ENCODE measurements at regions not wholly inside any gene's neighbourhood (a gene's known extent, or its start where the extent isn't known, plus 50 kb on each side); places are given as distances from the start of the nearest gene placed in this dataset.
"Not testable (repeated sequence)": the region's sequence is repeated elsewhere in the genome, so short reads cannot be mapped to it uniquely, and the experiment has no call there.

DNA sequence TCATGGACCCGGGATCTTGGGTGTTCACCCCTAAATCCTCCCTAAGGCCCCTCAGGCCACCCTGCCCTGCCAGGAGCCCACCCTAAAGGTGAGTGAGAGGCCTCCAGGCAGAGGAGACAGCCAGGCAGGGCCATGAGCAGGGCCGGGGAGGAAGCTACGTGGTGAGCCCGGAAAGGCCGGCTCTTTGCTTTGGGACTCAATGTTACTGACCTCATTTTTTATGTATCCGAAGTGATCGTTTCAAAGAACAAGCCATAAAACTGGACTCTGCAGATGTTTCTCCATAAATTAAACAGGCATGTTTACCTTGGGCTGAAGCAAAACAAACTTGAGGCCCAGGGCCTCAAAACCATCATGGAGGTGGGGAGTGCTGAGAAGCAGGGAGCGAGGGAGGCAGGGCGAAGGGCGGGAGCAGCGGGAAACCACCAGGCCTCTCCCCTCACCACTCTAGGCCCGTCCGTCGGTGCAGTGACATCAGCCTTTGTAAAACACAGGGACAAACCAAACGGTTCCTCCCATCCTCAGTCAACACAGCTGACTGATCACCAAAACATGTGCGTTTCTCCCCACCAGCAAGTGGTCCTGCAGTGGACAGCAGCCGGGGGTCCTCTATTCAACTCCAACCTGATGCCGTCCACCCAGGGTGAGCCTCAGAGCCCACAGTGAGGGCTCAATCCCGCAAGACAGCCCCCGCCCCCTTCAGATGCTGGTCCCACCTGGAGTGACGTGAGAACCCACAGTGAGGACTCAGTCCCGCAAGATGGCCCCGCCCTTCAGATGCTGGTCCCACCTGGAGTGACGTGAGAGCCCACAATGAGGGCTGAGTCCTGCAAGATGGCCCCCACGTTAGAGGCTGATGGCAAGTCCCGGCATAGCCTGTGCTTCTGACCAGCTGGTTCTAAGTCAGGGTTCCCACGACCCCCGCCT lies 102.9 kb upstream of the LRPAP1 start:
- no peaks in the 10 kb centered on the region for H3K36me3 Mint-ChIP-seq (ENCODE audit: low read depth)
- H3K4me1 Mint-ChIP-seq (ENCODE audit: low read depth): no peaks in the 10 kb centered on the region
- DNase-seq: no peak
- peaks cover 9% of the 10 kb centered on the region for H3K27me3 Mint-ChIP-seq
- H3K27ac Mint-ChIP-seq: no peak overlapping the region
- H3K4me3 Mint-ChIP-seq: no peak overlapping the region
- H3K9me3 Mint-ChIP-seq: no peaks in the 10 kb centered on the region

DNA sequence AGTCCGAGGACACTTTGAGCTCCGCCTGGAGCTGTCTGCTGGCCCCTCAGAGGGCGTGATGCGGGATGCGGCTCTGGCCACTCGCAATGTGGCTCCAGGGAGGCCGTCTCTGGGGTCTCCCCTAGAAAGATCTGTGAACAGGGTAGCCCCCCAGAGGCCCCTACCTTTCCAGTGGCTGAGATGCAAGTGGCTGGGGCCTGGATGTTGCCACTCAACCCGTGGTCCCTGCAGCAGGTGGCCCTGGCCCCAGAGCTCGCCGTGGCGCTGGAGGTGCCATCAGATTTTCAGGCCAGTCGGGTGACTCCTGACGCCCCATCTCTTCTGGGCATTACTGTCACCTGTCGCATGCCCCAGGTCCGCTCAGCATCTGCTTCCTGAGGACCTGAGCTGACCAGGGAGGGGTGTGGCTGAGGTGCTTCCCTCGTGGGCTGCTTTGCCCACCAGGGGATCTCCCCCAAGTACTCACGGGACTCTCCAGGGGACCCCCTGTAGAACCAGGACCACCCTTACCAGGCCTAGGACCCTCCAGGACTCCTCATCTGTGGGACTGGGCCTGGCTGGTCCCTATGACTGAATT lies 102.1 kb upstream of the LRPAP1 start:
- Mint-ChIP-seq H3K36me3 (ENCODE audit: low read depth) (no peaks in the 10 kb centered on the region), H3K9me3 (no peaks in the 10 kb centered on the region)

DNA sequence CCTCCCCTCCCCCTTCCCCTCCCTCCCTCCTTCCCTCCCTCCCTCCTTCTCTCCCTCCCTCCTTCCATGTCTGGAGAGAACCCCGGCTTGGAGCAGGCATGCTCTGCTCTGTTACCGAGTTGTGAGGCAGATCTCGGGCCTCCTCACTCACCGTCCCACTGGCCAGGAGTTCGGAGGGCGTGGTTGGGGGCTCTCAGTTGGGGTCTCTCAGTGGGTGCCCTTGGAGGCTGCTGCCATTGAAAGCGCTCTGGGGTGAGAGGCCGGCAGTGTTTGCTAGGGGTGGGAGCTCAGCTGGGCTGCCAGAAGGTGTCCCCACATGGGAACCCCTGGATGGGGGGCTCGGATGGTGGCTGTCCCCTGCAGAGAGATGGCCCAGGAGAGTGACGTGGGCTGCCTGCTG lies 101.1 kb upstream of the LRPAP1 start:
- not testable (repeated sequence) for H3K27ac Mint-ChIP-seq; H3K9me3 Mint-ChIP-seq; H3K36me3 Mint-ChIP-seq (ENCODE audit: low read depth); H3K4me1 Mint-ChIP-seq (ENCODE audit: low read depth); DNase-seq; H3K4me3 Mint-ChIP-seq
- peaks cover 20% of the 10 kb centered on the region for H3K27me3 Mint-ChIP-seq

More for the DNA sequence above, 102.1 kb upstream of the LRPAP1 start:
- Mint-ChIP-seq H3K27ac (no peak overlapping the region), H3K4me3 (no peak overlapping the region), H3K27me3 (peaks cover 14% of the 10 kb centered on the region), H3K4me1 (ENCODE audit: low read depth) (no peaks in the 10 kb centered on the region)
- no peak for DNase-seq

DNA sequence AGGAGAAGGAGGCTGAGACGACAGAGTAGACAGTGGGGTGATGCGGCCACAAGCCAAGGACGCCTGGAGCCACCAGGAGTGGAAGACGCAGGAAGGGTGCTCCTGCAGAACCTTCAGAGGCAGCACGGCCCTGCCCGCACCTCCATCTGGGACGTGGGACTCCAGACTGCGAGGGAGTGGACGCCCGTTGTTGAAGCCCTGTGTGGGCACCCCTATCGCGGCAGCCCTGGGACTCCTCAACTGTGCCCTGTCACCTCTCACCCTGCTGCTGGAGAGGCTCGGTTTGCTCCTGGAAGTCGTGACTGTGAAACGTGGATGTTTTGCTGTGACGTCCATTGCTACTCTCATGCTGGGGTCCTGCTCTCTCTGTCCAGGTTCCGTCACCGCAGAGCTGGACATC lies 100.6 kb upstream of the LRPAP1 start:
- not testable (repeated sequence) for H3K27ac Mint-ChIP-seq; H3K4me1 Mint-ChIP-seq (ENCODE audit: low read depth); DNase-seq; H3K4me3 Mint-ChIP-seq; H3K9me3 Mint-ChIP-seq; H3K36me3 Mint-ChIP-seq (ENCODE audit: low read depth)
- peaks cover 20% of the 10 kb centered on the region for H3K27me3 Mint-ChIP-seq

DNA sequence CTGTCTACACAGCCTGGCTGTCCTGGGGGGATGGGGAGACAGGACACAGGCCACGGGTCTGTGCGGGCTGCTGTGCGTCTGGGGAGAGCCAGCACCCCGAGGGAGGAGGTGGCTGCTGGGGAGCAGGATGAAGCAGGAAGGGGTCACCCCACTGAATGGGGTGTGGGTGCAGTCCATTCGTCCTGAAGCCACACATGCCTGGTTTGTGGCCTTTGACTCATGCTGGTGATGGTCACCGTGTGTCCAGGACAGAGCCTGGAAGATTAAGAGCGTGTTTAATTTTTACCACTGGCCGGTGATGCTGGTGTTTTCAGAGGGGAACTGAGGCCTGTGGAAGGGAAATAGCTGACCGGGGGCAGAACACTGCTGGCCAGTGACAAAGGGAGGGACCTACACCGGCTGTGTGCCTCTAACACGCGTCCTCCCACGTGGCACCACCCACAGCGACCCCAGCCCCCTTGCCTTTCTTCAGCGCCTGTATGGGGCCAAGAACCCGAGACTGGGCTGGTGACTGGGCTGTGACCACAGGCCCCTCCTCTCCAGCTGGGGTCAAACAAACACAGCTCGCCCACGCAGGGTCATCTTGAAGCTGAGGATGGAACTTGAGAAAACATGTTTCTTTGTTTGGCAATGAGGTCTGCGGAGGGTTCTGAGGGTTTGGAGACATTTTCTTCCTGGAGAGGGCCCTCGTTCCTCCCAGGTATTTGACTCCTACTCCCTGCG lies 99.5 kb upstream of the LRPAP1 start:
- H3K36me3 Mint-ChIP-seq (ENCODE audit: low read depth); H3K27ac Mint-ChIP-seq; H3K4me3 Mint-ChIP-seq; H3K4me1 Mint-ChIP-seq (ENCODE audit: low read depth); H3K9me3 Mint-ChIP-seq; DNase-seq: not testable (repeated sequence)
- peaks cover 18% of the 10 kb centered on the region for H3K27me3 Mint-ChIP-seq

DNA sequence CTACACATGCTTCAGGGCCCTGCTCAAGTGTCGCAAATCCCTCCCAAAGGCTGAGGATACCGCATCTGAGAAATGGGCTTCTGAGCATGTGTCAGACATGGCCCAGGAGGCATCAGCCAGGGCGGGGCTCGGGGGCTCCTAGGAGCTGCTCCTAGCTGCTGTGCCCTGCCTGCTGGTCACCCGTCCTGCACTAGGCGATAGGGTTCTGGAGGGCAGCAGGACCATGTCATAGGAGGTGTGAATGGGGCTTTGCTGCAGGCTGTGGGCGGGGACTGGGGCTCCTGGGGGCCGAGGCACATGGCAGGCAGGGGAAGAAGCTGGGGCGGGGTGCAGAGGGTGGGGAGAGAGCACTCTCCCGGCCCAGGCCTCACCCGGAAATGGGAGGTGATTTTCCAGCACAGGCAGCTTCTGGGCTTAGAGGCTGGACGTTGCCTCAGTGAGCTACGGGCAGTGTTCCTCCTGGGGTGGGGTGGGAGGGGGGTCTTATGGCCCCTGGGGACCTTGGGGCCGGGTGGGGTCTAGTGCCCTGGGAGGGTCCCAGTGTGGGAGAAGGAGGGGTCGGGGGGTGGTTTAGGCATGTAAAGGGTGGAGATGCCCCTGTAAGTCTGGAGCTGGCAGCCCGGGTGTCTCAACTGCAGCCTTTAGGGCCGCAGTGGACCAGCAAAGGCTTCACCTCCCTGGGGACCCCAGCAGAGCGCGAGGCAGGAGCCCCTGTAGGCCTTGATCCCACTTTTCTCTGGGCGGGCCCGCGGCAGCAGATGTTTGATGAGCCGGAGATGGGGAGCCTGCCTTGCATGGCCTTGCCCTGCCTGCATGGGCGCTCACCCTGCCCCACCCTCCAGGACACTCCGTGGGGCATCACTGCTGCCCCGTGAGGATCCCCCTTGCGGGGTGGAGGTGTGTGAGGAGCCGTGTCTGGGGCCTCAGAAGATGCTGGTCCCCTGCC lies 98.6 kb upstream of the LRPAP1 start:
- H3K27me3 Mint-ChIP-seq: peaks cover 16% of the 10 kb centered on the region
- no peaks in the 10 kb centered on the region for H3K36me3 Mint-ChIP-seq (ENCODE audit: low read depth)
- H3K9me3 Mint-ChIP-seq: no peaks in the 10 kb centered on the region
- DNase-seq: no peak
- no peak overlapping the region for H3K27ac Mint-ChIP-seq
- no peaks in the 10 kb centered on the region for H3K4me1 Mint-ChIP-seq (ENCODE audit: low read depth)
- no peak overlapping the region for H3K4me3 Mint-ChIP-seq

DNA sequence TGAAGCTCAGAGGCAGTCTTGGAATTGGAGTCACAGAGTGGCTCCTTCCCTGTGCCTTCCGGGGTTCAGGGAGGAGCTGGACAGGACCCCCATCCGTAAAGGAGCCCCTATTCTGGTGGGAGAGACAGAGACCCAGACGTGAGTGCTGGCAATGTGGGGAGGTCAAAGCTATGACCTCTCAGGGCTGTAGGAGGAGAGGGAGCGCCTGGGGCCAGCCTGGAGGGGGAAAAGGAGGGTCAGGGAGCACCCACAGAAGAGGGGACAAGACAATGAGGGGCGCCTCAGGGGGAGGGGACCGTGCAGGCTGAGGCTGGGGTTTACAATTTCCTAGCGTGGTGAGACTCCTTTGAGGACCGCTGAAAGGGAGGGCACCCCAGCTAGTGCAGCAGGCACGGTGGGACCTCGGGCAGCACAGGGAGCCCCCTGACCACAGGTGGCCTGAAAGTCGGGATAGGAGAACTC lies 97.9 kb upstream of the LRPAP1 start:
- Mint-ChIP-seq H3K4me1 (ENCODE audit: low read depth) (no peaks in the 10 kb centered on the region), H3K27me3 (peaks cover 21% of the 10 kb centered on the region), H3K4me3 (no peak overlapping the region), H3K9me3 (no peaks in the 10 kb centered on the region), H3K27ac (no peak overlapping the region), H3K36me3 (ENCODE audit: low read depth) (no peaks in the 10 kb centered on the region)
- no peak for DNase-seq

DNA sequence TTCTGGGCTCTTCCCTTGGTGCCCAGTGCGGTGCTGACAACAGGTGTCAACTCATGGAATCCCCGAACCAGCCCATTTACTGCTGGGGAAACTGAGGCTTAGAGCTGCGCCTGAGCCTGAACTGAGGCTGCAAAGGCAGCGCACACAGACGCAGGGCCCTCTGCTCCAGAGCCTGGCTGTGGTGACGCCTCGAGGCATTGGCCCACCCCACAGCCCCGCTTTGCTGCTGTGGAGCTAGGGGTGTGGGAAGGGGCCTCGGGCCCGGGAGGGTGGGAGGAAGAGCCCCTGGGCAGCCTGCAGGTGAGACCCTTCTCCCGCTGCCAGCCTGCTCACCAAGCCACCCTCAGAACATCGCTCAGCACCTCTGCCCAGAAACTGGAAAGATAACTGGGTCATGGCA lies 97.4 kb upstream of the LRPAP1 start:
- Mint-ChIP-seq H3K9me3 (no peaks in the 10 kb centered on the region), H3K4me1 (ENCODE audit: low read depth) (no peaks in the 10 kb centered on the region), H3K27ac (no peak overlapping the region), H3K4me3 (no peak overlapping the region), H3K36me3 (ENCODE audit: low read depth) (no peaks in the 10 kb centered on the region), H3K27me3 (peaks cover 26% of the 10 kb centered on the region)
- DNase-seq: no peak

DNA sequence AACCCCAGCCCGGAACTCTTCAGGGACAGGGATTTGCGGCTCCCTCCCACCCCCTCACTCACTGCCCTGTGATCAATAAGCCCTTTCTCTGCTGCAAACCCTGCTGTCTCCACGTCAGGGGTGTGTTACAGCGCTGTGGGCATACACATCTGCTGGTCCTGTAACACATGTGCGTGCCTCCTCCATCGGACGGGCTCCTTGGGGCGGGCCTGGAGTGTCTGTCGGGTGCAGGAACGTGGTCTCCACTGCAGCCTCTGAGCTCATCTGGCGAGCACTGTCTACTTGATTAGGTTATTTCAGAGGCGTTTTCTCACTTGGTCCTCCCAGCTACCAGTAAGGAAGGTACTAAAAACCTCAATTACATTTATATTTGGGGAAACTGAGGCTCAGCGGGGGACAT lies 97.0 kb upstream of the LRPAP1 start:
- H3K27ac Mint-ChIP-seq; H3K9me3 Mint-ChIP-seq; H3K4me1 Mint-ChIP-seq (ENCODE audit: low read depth); DNase-seq; H3K4me3 Mint-ChIP-seq; H3K36me3 Mint-ChIP-seq (ENCODE audit: low read depth): not testable (repeated sequence)
- peaks cover 26% of the 10 kb centered on the region for H3K27me3 Mint-ChIP-seq

DNA sequence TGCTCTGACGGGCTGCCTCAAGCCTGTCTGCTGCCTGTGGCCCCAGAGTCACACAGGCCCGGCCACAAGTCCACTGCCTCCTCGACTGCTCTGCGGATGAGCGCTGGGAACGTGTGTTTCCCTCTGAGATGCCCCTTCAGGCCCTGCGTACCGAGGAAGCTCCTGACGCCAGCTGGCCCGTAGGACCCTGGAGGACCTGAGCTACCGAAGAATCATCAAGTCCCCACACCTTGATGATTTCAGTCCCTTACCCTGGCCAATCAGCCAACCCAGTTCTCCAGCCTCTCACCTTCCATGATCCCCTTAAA lies 96.6 kb upstream of the LRPAP1 start:
- Mint-ChIP-seq H3K9me3 (no peaks in the 10 kb centered on the region), H3K36me3 (ENCODE audit: low read depth) (no peaks in the 10 kb centered on the region), H3K4me3 (no peak overlapping the region), H3K27me3 (peaks cover 29% of the 10 kb centered on the region), H3K27ac (no peak overlapping the region), H3K4me1 (ENCODE audit: low read depth) (no peaks in the 10 kb centered on the region)
- DNase-seq: no peak

DNA sequence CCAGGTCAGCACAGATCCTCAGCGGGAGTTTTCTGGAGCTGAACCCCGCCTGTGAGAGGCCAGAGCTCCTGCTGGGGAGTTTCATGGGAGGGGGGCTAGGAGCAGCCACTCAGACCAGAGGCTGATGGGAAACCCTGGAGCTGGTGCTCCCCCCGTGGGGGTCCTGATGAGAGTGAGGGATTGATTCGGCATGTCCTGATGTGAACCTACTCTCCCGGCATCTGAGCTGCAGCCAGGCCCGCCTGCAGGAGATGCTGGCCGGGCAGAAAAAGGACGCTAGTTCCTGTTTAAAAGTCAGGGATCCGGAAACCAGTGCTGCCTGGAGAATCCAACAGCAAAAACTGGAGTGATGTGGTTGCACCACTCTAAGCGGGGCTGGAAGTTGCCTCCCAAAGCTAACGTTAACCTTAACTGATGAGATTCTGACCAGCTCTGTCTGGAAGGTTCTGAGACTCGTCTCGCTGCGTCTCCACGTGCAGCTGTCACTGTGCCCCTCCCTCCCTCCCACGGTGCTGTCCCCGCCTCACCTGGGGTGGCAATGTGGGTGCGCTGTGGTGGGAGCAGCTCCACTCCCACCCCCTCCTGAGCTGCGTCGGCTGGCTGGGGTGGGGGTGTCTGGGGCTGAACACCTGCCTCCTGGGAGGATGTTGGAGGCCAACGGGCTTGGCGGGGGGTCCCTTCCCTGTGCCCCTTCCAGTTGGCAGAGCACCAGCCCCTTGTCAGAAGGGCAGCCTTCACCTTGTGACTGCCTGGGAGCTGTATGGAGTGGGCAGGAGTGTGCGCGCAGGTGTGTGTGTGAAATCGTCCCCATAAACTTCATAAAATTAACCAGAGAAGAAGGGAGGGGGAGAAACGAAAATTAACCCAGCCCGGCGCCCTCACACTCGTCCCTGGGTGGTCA lies 96.0 kb upstream of the LRPAP1 start:
- not testable (repeated sequence) for H3K4me1 Mint-ChIP-seq (ENCODE audit: low read depth); H3K27ac Mint-ChIP-seq; DNase-seq; H3K4me3 Mint-ChIP-seq; H3K36me3 Mint-ChIP-seq (ENCODE audit: low read depth); H3K9me3 Mint-ChIP-seq
- H3K27me3 Mint-ChIP-seq: peaks cover 34% of the 10 kb centered on the region

DNA sequence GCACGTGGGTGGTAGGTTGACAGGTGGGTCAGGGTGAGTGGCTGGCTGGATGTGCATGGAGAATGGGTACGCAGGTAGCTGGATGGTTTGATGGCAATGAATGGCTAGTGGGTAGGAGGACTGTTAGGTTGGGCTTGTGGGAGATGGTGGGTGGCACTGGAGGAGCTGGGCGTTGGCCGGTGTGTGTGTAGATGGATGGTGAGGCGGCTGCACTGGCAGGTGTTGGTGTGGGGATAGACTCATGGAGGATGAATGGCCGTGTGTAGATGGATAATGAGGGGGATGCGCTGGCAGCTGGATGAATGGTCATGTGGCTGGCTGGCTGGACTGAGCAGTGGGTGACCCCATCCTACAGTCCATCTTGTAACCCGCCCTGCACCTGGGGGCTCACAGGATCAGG lies 95.2 kb upstream of the LRPAP1 start:
- not testable (repeated sequence) for H3K9me3 Mint-ChIP-seq; H3K36me3 Mint-ChIP-seq (ENCODE audit: low read depth); DNase-seq; H3K4me3 Mint-ChIP-seq; H3K27ac Mint-ChIP-seq; H3K4me1 Mint-ChIP-seq (ENCODE audit: low read depth)
- peaks cover 41% of the 10 kb centered on the region for H3K27me3 Mint-ChIP-seq

DNA sequence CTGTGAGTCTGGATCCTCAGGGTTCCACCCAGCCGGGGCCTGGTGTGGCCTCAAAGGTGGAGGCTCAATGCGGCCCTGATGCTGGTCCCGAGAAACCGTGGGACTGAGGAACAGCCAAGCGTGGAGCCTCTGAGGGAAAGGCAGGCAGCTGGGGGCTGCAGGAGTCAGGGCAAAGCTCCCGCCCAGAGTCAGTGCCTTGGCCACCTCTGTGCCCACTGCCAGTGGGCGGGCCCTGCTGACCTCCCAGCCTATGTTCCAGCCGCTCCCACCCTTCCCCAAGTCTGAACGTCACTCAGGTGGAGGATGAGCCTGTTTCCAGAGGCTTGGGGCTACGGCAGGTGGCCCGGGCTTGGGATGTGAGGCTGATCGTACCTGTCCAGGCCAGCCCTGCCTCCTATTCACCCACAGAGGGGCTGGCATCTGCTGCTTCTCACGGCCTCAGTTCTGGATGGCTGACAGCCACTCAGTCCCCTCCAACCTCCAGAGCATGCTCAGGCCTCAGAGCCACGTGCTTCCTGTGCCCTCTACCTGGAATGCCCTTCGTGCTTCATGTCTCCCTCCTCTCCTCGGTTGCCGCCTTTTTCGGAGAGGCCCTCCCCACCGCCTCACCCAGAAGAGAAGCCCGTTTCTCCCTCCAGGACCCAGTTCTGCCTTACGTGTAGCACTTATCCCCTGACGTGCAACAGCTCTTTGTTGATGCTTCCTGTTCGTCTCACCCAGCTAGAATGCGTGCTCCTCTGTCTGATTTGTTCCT lies 94.1 kb upstream of the LRPAP1 start:
- H3K4me1 Mint-ChIP-seq (ENCODE audit: low read depth); H3K9me3 Mint-ChIP-seq; H3K36me3 Mint-ChIP-seq (ENCODE audit: low read depth); H3K27ac Mint-ChIP-seq; DNase-seq; H3K4me3 Mint-ChIP-seq: not testable (repeated sequence)
- peaks cover 50% of the 10 kb centered on the region for H3K27me3 Mint-ChIP-seq

Measured in activated T-cell treated with anti-CD3 and anti-CD28 coated beads, Interleukin-2, amount 50 U/mL, for 24 hours (primary cell).